IPS-18c (cell line): ENCODE measurements at regions not wholly inside any gene's neighbourhood (a gene's known extent, or its start where the extent isn't known, plus 50 kb on each side); places are given as distances from the start of the nearest gene placed in this dataset.

Experiments
- H3K4me3 ChIP-seq: 2 replicates; pipeline ENCODE4 v1.7.0; 2013; ENCODE audit warnings: low read depth, mild to moderate bottlenecking, low read length, moderate library complexity; ENCODE audit not compliant: insufficient read depth
- H3K9me3 ChIP-seq: one replicate; pipeline ENCODE4 v1.6.1; 2013; ENCODE audit warnings: mild to moderate bottlenecking, low read length, moderate library complexity; ENCODE audit not compliant: control insufficient read depth, insufficient read depth

DNA sequence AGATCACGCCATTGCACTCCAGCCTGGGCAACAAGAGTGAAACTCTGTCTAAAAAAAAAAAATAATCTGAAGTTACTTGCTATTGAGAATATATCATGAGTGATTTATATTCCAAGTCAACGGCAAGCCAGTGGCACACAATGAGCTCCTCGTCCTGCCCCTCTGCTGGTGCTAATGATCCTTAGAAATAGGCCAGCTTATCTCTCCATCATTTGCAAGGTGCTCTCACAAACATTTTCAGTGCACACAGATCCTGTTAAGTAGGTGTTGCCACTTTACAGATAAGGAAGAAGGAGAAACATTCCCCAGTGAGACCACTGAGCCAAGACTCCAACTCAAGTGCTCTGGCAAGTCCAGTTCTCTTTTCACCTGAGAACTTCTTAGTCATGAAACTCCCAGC is 91.3 kb upstream of the GPR45 start:
- Histone ChIP-seq H3K9me3 (peaks cover 4% of the 10 kb centered on the region), H3K4me3 (no peak overlapping the region)

DNA sequence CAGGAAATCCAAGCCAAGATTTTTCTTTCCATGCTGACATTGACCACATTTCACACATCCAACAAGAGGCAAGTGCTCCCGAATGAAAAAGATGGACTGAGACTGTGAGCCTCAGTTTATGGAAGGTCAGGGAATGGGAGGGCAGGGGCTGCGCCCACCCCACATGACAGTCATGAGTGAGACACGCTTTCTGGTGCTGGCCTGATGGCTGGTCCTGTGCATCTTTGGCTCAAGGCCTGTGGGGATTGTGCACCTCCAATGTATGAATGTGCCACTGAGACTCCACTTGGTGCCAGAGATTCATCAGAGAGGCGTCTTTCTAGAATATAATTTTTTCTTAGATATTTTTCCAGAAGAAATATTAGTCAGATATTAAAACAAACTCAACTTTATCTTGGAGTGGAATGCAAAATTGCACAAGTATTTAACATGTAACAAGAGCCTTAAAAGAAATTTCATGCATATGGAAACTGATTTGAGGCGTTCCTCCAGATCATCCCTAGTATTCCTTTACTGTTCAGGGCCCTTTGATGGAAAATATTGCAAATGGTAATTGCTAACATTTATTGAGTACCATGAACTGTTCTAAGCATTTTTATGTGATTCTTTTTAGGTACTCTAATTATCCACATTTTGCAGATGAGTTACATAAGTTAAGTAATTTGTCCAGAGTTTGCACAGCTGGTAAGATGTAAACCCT is 87.3 kb upstream of the GPR45 start:
- H3K4me3 ChIP-seq = no peak overlapping the region
- H3K9me3 ChIP-seq = peaks cover 4% of the 10 kb centered on the region

DNA sequence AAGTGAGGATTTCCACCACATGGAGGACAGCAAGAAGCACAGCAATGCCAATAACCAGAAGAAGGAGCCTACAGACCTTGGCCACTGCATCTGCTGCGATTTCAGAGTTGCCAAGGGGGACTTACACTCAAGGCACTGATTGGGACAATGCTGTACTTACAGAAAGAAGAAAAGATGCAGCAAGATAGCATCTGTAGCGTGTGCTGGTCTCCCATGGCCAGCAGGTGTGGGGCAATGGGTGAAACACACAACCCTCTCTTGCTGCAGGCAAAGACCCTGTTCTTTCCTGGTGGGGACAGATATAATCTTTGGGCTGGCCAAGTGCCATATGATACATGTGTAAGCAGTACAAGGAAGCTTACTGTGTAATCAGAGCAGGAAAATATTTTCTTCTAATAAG is 85.4 kb upstream of the GPR45 start:
- Histone ChIP-seq H3K4me3 (no peak overlapping the region), H3K9me3 (peaks cover 2% of the 10 kb centered on the region)

DNA sequence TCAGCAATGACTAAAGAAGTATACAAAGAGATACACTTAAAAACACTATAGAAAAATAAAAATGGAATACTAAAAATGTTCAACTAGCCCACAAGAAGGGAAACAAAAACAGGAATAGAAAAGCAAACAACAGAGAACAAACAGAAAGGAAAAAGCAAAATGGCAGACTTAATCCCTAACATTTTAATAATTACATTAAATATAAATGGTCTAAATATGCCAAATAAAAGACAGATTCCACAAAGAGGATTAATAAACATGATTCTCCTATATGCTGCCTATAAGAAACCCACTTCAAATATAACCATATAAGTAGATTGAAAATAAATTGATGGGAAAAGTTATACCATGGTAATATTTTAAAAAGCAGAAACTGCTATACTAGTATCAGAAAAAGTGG is 83.5 kb upstream of the GPR45 start:
- no peaks in the 10 kb centered on the region for H3K9me3 ChIP-seq

DNA sequence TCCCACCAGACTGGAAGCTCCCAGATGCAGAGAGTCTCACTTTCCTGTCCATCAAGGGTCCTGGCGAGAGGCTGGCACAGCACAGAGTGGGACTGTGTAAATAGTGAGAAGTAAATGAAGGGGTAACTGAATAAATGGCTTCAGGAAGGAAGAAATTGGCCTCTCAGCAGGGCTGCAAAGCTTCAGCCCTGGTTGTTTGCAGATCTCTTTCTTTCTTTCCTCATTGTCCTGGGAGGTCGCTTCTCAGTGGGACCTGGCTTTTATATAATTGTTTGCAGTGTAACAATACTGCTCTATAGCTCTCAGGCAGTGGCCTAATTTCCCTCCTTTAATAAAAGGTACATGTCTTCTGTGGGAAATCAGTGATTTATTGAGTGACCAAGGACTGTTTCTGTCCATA is 74.9 kb upstream of the GPR45 start:
- H3K9me3 ChIP-seq = no peaks in the 10 kb centered on the region
- H3K4me3 ChIP-seq = no peak overlapping the region

More for the DNA sequence above, 83.5 kb upstream of the GPR45 start:
- no peak overlapping the region for H3K4me3 ChIP-seq

DNA sequence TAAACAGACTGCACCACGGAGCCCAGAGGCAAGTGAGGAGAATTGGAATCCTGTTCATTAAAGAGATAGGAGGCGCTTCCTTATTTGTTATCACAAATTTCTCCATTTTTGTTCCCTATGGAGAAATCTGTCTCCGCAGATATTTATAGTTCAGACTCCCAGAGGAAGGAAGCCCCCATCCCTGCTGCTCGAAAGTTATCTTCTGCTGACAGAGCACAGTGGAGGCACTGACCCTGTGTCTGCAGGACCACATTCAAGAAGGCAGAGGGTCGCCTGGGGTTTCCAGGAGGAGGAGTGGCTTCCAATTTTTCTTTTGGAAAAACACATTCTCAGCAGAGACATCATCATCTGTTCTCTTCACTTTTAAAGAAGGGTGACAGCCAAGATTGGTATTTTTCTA is 73.0 kb upstream of the GPR45 start:
- Histone ChIP-seq H3K4me3 (no peak overlapping the region), H3K9me3 (no peaks in the 10 kb centered on the region)

DNA sequence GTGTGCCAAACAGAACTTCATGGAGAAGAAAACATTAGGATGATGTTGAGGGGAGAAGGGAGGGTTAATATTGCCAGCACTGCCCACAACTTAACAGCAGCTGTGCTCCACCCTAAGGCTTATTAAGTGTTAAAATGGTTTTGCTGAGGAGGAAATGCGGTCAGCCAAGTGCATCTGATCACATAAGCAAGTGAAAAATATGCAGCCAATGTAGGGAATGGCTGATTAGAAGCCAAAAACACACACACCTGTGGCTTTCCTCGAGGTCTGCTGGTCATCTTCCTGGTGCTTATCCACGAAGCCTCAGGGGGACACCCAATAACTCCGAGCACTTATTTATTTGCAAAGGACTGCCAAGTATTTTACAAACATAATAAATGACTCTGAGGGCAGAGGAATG is 66.3 kb upstream of the GPR45 start:
- H3K9me3 ChIP-seq = no peaks in the 10 kb centered on the region

DNA sequence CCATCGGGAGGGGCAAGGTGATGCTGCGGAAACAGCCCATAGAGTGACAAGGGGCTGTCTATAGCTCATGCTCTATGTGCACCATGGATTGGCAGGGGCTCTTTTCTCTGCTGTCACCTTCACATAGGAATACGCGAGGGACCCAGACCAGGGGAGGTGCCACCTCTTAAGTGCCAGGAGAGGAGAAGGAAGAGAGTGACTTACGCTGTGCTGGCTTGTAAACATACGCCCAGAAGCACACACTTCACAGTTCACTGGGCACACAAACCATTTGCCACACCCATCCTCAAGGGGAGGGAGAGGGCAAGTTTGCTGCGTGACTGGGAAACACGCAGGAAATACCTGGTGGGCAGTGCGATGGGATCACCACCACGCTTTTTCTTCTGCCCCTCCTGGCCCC is 65.1 kb upstream of the GPR45 start:
- Histone ChIP-seq H3K9me3 (no peaks in the 10 kb centered on the region), H3K4me3 (no peak overlapping the region)

More for the DNA sequence above, 66.3 kb upstream of the GPR45 start:
- H3K4me3 ChIP-seq = no peak overlapping the region

DNA sequence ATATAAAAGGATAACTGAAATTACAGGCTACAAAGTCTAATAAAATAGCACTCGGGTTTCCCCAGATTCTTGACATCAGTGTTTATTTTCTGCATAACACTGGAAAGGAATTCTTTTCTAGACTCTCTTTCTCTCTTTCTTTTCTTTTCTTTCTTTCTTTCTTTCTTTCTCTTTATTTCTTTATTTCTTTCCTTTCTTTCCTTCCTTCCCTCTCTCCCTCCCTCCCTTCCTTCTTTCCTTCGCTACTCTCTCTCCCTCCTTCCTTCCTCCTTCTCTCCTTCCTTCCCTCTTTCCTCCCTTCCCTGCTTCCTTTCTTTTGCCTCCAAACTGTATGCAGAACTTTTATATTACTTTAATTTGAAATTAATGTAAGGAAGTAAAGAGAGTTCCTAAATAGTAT is 64.5 kb upstream of the GPR45 start:
- Histone ChIP-seq H3K9me3 (no peaks in the 10 kb centered on the region), H3K4me3 (no peak overlapping the region)

DNA sequence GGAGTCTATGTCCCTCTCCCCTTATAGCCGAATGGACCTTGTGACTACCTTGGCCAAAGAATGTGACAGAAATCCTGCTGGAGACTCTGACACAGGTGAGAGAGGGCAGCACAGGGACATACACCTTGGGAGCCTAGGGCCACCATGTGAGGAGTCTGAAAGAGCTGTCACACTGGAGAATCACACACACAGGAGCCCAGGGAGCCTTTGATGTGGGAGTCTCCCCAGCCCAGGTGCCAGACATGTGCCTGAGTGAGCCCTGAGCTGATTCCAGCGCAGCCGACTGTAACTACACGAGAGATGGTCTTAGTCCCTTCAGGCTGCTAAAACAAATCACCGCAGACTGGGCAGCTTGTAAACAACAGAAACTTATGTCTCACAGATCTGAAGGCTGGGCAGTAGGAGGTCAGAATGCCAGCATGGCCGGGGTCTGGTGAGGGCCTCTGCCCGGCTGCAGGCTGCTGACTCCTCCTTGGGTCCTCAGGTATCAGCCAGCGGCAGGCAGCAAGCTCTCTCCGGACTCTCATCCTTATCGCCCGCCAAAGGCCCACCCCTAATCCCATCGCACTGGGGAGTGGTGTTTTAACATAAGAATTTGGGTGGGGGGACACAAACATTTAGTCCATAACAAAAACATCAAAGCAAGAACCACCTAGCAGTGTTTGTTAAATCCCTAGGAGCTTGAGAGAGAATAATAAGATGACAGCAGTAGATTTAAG is 63.8 kb upstream of the GPR45 start:
- 0 out of 2 replicates have a peak overlapping the region, but pooled peaks have one; percentile 6 for H3K4me3 ChIP-seq

DNA sequence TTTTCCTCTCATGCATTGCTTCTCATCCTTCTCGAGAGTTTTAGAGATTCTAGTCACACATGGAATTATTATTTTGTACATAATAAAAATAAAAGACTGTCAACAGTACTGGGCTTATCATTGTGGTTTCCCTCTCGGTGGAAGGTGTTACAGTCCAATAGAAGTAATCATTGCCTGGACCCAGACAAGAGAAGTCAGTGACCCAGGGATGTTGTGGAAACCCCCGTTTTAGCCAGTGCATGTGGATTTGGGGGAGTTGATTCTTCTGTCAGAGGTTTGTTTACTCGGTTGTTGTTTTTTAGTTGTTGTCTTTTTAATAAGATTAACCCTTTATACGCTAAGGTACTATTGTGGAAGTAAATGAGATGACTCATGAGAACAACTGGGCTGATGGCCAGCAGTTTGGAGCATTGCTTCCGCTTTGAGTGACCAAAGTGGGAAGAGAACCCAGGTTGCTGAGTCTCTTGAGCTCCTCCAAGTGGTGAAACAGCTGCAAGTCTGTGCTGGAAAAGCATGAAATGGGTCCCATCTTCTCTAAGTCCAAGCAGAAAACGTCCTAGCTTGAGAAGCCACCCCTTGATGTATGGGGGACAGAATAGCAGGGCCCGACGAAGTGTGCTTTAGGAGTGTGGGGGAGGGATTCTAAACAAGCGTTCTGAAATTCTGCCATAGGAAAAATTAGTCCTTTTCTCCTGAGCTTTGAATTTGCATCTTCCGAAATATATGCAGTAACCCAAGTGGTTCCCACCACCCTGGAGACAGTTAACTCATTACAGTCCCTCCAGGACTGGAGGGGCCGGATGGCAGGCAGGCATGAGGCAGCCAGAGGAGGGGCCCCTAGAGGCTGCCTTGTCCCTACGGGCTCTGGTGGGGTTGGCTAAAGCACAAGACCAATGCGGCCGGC is 61.8 kb upstream of the GPR45 start:
- H3K9me3 ChIP-seq = no peaks in the 10 kb centered on the region
- no peak overlapping the region for H3K4me3 ChIP-seq

More for the DNA sequence above, 63.8 kb upstream of the GPR45 start:
- no peaks in the 10 kb centered on the region for H3K9me3 ChIP-seq

DNA sequence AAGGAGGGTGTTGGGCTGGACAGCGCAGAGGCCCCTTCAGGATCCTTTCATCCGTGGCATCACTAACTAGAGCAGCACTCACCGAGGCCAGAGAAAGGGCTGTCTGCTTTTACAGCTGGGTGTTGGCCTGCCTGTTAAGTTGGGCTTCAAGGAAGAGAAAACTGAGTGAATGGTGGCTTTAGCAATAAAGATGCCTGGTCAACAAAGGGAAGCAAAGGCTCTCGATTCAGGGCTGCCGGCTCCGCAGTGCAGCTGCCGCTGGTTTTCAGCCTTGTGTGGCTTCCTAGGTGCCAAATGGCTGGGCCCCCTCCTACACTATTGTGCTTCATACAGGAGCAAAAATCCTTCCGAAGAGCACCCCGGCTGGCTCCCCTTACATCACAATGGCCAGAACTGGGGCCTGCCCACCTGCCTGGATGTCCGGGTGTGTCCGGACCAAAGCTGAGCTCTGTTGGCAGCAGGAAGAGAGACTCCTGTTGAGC is 61.0 kb upstream of the GPR45 start:
- Histone ChIP-seq H3K9me3 (no peaks in the 10 kb centered on the region), H3K4me3 (no peak overlapping the region; the same call in 1 of the 2 replicates)

DNA sequence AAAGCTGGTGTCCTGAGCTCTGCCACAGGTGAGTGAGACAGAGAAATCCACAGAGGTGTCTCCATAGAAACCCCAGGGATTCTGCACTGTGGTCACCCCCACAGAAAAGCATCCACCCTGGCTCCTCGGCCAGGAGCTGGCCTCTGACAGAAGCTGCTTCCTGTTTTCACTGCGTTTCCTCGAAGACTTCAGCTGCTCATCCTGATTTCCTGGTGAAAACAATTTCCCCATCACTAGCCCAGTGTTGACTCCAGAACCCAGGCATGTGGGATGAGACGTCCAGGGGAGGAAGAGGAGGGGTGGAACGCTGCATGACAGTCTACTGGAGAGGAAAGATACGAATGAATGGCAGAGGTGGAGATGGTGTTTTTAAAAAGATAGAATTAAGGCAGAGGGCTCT is 60.3 kb upstream of the GPR45 start:
- H3K9me3 ChIP-seq = no peaks in the 10 kb centered on the region
- no peak overlapping the region for H3K4me3 ChIP-seq

DNA sequence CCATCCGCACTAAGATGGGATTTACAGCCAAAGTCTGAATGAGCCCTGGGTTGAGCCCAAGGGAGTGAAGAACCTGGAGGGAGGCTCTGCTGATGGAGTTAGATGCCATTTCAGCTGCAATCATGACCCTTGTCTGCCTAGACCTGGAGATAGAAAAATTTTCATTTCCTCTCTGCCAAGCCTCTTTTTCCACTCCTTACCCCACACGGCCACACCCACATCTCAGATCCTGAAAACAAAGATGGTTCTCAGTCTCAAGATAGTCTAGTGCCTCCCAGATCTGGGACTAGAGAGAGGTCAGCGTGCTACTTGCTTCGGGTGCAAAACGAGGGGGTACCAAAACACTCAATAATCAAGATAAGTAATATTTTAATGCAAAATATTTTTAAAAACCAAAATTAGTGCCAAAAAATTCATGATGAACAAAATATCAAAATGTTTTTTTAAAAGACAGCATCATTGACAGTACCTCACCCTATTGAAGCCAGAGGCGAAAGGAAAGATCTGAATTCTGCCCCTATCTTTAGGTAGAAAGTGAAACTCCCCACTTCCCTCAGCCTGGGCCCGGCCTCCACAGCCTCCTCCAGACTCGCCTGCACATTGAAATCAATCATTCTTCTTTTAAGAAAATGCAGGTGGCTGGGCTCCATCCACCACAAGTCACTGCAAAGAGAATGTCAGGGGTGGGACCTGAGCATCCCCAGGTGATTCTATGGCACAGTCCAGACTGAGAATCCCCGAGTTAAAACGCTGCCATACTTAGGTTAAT is 57.8 kb upstream of the GPR45 start:
- H3K4me3 ChIP-seq = no peak overlapping the region
- H3K9me3 ChIP-seq = no peaks in the 10 kb centered on the region

DNA sequence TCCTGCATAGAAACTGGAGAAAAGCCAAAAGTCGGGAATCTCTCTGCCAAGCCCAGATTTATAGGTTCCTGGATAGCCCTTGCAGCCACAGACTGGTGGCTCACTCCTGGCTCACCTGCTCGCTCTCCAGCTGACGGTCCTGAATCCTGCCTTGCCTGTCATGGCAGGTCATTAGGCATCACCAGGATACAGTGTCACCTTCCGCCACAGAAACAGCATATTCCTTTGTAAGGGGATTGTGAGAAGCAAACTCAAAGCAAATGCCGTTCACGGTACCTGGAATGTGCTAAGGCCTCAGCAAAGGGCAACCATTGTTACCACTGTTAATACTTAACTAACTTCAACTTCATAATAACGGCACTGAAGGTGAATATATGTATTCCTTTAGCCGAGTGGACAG is 57.1 kb upstream of the GPR45 start:
- H3K9me3 ChIP-seq = no peaks in the 10 kb centered on the region
- no peak overlapping the region for H3K4me3 ChIP-seq

DNA sequence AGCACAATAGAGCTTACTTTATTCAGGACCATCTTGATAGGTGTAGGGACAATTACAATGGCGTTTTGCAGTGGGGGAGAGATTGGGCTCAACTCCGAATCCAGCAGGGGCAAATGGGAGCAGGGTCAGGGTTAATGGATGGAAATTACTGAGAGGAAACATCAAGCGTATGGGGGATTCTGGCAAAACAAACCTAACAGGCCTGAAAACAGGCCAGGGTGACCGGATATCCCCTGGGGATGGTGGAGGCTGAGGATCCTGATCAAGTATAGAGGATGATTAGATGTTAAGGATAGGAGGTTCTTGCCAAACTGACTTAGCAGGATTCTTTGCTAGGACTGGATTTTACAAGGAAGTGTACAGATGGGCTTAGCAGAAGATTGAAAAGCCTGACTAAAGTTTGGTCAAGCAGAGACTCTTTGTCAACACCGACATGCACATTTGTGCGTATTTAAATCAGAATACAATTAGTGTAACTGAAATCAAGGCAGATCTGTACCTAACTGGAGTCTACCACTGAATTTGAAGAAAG is 54.5 kb upstream of the GPR45 start:
- Histone ChIP-seq H3K9me3 (no peaks in the 10 kb centered on the region), H3K4me3 (no peak overlapping the region)

DNA sequence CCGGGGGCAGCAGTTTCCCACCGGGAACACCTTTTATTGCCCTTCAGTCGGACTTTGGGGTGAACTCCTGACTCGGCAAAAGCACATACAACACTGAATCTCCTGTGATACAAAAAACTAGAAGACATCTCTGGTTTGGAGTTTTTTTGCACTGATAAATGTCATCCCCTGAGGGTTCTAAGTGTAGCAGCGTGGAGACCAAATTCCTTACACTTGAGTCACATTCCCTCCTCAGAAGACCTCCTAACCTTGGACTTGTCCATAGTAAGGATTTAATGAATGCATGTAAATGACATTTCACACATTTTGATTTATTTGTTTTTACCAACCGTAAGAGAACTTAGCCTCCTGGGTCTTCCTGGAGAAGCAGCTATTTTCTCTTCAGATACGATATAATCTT is 54.0 kb upstream of the GPR45 start:
- H3K4me3 ChIP-seq = no peak overlapping the region
- no peaks in the 10 kb centered on the region for H3K9me3 ChIP-seq
